HG02973 (cell line): ENCODE measurements at regions not wholly inside any gene's neighbourhood (a gene's known extent, or its start where the extent isn't known, plus 50 kb on each side); places are given as distances from the start of the nearest gene placed in this dataset.
"Not testable (repeated sequence)": the region's sequence is repeated elsewhere in the genome, so short reads cannot be mapped to it uniquely, and the experiment has no call there.

ENCODE experiments used
- ATAC-seq: cut with Tn5 transposase; IDR thresholded peaks from one replicate; pipeline ENCODE4 v1.9.1; 2021; ENCODE audit warnings: moderate library complexity; ENCODE audit not compliant: unreplicated experiment

DNA sequence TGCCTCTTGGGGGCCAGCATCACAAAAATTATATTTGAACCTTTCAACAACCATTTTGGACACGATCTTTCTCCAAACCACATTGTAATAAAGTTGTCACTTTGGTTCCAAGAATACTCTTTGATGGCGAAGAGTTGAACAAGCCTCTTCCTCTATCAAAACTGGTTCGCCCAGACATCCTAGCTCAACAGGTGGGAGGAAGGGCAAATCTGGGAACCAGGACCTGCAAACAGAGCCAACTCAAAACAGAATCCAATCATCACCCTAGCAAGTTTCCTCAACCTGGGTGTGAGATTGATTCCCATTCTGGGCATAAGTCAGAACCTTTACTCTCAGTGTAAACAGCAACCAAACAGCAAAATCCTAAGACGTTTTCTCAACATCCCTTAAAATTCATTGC is 141.2 kb upstream of the RREB1 start:
- no peak for ATAC-seq

DNA sequence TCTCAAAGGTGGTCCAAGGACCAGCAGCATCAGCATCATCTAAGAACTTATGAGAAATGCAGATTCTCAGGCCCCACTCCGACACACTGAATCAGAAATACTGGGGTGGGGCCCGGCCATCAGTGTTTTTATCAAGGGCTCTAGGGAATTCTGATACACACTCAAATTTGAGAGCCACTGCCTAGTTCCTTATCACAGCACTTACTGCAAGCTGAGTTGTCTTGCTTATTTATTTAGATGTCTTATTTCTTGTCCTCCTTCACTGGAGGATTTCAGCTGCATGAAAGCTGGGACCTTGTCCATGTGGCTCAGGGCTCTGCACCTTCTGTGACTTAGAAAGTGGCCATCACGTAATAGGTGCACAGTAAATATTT is 139.4 kb upstream of the RREB1 start:
- no peak for ATAC-seq

DNA sequence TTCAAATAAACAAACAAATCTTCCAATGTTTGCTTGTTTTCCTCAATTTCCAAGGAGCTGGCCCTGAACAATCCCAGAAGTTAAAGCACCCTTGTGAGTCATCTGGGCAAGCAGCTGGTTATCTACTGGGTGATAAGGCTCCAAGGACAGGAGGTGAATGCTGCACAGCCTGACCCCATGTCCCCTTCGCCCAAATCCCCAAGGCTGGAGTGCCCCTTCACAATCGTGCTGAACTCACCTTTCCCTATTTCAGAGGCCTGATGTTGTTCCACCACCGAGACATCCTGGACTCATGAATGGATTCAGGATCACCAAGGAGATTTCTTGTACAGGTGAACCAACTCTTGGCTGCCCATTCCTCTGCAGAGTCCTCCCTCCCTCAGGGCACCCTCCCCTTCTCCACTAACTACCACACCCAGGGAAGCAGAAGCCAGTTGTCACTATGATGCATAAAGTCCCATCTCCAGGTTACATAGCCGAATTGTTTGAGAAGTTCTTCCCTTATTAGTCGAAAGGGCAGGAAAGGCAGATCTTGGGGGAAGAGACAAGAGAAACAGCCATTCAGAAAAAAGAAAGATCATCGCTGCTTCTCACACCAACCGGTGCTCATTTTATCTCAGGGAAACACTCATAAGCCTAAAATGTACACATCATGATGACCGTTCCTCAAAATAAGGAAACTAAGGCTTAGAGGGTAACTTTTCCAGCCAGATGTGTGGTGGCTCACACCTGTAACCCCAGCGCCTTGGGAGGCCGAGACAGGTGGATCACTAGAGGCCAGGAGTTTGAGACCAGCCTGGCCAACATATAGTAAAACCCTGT is 138.8 kb upstream of the RREB1 start:
- no peak for ATAC-seq

DNA sequence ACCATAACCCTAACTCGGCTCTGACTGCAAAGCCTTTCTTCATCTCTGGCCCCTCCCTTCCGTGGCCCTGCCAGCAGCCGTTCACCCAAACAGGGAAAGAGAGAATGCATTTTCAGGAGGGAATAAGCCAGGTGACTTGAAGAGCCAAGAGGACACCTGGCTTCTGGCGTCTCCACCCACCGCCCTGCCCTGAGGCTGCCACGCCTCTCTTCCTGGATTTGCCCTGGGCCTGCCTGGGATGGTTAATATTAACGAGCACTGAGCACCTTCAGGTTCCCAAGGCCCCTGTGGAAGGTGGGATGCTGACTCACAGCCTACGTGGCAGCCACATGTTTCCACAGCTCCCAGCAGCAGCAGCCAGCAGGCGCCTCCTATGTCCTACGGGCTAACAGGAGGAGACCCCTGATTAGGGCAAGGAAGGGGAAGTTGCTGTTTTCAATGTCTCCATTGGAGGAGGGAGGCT is 138.0 kb upstream of the RREB1 start:
- no peak for ATAC-seq

DNA sequence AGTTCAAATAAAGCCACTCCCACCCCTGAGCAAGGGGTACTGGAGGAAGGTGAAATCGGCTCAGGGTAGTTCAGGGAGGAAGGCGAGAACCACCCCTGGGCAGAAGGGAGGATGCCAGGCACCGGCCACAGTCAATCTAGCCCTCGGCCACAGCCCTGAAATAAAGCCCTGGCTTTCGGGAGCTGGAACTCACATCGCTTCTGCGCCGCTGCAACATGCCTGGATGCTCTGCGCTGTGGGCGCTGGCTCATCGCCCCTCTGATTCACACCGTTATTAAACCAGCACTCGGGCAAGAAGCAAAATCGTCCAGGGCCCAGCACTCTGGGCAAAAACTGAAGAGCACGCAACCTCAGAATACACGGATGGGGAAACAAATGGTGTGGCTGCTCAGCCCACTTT is 136.9 kb upstream of the RREB1 start:
- no peak for ATAC-seq

DNA sequence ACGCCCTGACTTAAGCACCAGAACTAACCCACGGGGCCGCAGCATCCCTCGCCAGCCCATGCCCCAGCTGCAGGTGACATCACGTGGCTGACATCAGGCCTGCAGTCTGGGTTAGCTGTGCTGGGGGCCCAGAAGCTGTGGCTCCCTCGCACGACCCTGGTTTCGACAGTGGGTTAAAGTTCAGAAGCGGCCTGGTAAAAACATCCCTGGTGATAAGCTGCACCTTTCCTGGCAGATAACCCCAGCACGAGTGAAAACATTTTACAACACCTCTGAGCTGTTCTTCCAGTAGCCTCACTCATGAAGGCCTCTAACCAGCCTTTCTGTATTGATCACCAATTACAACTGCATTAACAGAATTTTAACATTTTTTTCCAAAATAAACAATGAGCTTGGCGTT is 136.4 kb upstream of the RREB1 start:
- ATAC-seq = no peak

DNA sequence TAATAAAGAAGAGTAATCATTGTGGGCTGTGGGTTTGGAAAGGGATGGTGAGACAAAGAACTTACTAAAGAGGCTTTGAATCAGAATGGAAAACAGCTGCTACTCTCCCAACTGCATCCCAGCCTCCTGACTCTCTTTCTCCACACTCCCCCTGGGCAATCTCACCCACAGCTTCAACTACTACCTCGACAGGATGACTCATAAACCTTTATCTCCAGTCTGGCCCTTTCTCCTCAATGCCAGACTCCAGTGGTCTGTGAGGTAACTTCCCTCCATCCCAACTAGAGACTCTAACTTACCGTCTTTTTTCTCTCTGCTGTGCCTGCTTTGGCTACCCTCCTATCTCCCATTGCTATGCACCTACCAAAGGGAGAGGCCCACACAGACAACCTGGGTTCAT is 135.3 kb upstream of the RREB1 start:
- ATAC-seq = no peak

DNA sequence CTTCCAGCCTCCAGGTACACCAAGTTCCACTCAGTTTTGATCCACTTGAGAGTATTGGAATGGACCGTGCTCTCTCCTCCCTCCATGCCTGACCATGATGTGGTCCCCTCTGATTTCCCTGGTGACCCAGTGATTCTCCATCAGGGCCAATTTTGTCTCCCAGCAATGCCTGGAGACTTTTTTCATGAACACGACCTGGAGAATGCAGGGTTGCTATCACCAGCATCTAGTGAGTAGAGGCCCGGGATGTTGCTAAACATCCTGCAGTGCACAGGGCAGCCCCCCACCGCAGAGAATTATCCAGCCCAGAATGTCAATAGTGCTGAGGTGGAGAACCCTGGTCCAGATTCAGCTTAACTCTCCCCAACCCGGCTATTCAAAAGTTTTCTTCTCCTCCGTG is 134.0 kb upstream of the RREB1 start:
- no peak for ATAC-seq

DNA sequence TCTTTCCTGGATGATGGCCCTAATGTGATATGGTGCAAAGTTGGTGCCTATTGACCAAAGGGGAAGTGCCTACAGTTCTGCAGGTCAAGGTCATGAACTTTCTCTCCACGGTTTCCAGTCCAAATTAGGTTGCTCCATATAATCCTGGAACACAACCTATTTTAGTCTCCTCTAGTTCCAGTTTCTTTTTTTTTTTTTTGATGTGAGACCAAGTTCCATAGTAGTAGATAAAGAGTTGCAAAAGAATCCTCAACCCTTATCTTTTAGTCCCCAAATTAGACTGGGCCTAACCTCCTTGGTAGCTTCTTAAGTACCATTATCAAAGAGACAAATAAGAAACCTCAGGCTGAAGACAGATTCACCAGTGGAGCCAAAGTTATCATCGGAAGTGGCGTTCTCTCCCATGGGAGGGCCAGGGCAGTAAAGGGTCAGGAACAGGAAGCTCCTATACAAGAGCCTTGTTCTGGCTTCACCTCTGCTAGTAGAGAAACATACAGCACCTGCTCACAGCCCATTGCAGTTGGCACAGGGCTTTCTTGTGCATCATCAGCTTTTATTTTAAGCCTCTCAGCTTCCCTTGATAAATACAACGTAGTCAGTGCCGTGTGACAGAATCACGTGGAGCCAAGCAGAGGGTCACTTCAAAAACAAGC is 132.2 kb upstream of the RREB1 start:
- no peak for ATAC-seq

DNA sequence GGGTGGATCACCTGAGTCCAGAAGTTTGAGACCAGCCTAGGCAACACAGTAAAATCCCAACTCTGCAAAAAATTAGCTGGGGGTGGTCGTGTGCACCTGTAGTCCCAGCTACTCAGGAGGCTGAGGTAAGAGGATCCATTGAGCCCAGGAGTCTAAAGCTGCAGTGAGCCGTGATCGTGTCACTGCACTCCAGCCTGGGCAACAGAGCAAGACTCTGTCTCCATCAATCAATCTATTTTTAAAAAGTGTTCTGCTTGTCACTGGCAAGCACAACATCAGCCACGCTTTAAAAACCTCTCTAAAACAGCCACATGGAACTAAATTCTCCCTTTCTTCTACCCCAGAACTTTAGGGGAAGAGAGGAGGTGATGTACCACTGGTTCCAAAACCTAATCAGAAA is 131.6 kb upstream of the RREB1 start:
- ATAC-seq = no peak

DNA sequence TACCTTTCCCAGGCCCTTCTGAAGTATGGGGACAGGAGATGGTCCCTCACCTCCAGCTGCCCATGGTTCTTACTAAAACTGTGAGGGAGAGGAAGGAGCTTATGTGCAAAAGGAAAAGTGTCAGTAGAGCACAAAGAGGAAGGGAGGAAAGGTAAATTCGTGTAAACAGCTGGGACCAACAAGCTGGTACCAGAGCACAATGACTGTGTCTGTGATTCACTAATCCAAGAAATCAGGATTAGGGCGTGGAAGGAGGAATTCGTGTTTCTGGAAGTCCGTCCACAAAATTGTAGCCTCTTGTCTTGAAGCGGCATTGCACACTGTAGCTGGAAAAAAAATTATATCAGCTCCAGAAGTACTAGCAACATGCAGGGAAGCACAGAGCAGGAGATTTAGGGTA is 129.0 kb upstream of the RREB1 start:
- no peak for ATAC-seq

DNA sequence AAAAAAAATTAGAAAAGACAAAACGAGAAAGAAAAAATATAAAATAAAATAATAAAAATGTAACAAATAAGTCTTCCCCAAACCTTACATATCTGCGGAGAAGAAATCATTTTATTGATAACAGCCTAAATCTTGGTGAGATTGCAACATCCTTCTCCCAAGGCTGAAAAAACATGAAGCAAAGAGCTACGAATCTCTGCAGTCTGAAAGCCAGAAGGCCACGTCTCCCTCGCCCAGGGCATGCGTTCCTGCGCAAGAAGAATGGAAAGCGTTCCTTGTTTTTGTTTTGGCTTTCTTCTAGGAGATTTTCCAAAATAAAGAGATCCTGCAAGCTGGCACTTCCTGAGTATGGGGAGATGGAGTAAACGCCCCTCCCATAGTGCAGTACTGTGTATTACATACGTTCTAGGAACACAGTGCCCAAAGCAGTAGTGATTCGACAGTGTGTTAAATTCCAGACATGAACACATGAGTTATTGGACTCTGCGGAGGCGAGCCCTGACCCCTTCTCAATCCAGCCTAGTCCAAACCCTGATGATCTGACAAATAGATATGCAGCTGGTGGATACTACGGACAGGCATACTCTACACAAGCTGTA is 126.7 kb upstream of the RREB1 start:
- ATAC-seq = no peak

DNA sequence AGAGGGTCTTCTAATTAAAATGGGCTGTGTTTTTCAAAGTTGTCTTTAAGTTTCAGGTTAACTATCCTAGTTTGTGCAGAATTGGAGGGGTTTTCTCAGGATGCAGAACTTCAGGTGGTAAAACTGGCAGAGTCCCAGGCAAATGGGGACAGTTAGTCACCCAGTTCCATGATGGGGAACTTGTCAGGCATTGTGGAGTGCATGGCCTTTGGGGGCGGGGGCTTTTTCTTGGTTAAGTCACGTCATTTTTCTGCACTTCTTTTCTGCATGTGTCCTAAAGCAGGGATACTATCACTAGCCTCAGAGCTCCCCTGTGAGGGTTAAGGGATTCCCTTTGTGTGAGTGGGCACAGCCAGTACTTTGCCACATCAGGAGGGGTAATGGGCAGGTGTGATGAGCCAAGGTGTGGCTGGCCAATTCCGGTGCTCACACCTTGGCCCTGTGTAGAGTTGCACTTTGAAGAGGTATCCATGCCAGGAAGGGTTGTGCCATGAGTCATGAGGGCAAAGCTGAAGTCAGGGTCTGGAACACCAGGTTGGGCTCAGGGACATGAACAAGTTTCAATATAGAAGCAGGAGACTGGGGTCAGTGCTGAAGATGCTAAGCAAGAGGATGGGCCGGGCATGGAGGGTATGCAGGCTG is 126.0 kb upstream of the RREB1 start:
- ATAC-seq = no peak

DNA sequence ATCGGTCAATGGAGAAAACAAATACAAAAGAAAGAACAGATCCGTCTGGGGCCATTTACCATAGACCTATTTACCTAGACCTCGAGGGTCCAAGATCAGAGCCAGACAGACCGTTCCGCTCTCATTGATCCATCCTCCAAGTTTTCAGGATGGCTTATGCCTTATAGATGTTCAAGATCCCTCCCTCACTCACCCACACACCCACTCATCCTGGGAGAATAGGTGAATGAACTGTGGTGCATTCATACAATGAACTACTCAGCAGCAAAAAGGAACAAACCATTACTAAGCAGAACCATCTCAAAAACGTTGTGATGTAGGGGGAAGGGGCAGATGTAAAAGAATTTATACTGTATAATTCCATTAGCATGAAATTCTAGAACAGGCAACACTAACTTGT is 125.1 kb upstream of the RREB1 start:
- ATAC-seq = no peak

DNA sequence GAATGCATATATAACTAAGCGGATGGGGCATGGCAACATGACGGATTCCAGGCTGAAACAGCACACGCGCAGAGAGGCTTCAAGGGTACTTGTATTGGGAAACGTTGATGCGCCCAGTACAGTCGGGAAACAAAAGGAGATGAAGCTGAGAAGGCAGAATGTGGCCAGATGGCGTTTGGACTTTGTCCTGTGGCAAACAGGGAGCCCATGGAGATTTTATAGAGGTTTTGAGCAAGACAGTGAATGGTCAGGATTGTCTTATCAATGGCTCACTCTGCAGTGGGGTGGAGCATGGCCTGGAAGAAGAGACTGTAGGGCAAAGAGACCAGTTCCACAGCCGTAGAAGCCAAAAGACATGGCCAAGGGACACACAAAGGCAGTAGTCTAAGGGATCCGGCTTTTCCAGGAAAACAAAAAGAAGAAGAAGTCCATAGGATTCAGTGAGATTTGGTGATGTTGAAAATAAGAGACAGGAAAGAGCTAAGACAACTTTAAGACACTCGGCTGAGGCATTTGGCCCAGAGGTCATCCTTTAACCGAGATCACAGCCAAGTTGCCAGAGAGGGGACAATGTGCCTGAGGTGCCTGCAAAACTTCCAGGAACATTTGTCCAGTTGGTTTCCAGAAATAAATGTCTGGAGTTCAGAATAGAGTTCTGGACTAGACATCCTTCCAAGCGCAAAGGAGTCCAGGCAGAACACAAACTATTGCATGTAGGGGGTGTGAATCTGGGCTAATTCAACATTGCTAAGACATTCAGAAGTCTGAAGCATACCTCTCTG is 123.0 kb upstream of the RREB1 start:
- ATAC-seq = no peak

DNA sequence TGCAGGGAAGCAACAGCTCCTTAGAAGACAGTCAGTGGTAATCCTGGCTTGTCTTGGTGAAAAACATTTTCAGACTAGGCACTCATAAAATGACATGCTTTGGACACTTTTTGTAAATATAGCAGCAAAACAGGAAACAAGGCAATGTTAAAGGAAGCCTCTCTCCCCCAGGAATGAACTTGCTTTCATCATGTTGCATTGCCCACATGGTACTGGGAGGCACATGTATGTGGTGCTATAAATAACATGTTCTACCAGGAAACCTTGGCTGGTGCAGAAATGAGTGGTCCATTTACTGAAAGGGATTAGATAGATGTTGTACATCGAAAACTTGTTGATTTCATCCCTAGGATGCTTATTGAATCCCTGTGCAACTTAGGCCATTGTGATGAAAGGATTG is 121.4 kb upstream of the RREB1 start:
- no peak for ATAC-seq

DNA sequence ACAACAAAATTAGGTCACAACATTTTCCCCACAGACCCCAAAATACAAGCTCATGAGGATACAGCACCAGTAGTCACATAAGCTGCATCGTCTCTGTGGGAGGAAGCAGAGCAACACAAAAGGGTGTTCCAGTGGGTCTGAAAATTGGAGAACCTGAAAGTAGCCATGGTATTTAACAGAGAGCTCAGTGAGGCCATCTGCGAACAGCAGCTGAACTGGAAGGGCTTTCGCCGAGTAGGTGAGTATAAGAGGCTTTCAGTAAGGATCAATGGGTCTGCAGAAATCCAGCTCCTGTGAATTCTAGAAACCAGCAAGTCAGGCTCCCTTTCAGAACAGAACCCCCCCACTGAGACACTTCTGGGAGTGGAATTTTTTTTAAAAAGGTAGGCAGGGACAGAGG is 120.0 kb upstream of the RREB1 start:
- ATAC-seq = no peak

DNA sequence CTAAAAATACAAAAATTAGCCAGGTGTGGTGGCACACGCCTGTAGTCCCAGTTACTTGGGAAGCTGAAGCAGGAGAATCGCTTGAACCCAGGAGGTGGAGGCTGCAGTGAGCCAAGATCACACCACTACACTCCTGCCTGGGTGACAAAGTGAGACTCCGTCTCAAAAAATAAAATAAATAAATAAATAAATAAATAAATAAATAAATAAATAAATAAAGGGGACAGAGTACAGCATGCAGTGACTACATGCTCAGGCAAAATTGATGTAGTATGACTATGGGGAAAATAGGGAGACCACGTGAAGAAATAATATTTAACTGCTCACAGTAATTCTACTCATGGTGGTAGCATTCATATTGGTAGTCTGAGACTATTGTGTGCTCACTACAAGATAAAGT is 117.7 kb upstream of the RREB1 start:
- ATAC-seq = not testable (repeated sequence)

DNA sequence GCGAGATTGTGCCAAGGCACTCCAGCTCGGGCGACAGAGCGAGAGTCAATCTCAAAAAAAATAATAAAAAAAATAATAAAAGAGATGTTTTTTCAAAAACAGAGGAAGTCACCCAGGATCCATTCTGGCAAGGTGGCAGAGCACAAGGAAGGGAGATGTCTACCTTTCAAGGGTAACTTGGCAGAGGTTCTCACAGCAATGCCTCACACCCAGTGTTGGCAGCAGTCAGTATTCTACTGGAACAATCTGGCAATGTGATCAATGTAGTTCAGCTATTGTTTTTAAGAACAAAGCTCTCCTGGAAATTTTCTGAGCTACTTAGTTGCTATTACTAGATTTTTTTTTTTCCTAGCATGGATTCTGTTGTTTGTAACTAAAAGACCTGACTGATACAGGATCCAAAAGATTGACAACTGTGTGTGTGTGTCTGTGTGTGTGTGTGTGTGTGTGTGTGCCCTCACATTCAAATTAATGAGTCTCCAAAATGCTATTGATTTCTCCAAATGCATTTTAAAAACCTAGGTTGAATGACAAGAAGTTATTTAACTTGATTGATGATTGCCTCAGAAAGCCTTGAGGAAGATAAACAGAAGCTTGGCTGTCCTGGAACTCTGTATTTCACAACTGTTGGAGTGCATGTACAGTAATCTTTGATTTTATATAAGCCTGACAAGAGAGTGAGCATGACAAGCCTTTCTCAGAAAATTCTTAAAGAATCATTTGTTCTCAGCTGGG is 114.1 kb upstream of the RREB1 start:
- no peak for ATAC-seq

DNA sequence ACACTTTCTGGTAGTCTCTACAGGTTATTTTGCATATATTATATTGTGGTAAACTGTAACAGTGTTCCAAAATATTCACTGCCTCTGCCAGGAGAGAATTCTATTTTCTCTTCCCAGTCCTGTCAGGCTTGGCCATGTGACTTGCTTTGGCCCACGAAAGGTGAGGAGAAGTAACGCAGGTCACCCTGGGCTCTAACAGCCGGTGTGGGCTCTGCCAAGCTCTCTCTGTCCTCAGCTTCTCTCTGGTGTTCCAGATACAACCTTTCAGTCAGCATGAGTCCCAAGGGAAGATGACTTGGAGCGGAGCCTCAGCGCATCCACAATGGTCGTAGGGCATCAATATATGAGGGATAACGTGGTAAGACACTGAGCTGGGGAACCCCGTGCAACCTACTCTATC is 113.0 kb upstream of the RREB1 start:
- ATAC-seq = no peak
